T-helper 2 cell (primary cell): ENCODE measurements at regions not wholly inside any gene's neighbourhood (a gene's known extent, or its start where the extent isn't known, plus 50 kb on each side); places are given as distances from the start of the nearest gene placed in this dataset.

ENCODE experiments used
- DNase-seq, 5 experiments: peaks; one replicate each; pipeline versions ENCODE4 v3.0.0 to v3.0.0-alpha.2; 2012 to 2022

GRCh38 chr2:205902041-205902899 is 183.7 kb downstream of the INO80D start:
- DNase-seq, result no peak

GRCh38 chr2:205901491-205901890 is 184.5 kb downstream of the INO80D start:
- DNase-seq, result no peak

GRCh38 chr2:205898744-205899143 is 187.2 kb downstream of the INO80D start:
- DNase-seq, result no peak

- no peak for DNase-seq
Measured at GRCh38 chr2:205895981-205896655, 189.9 kb downstream of the INO80D start.

- DNase-seq, result no peak
Measured at GRCh38 chr2:205892665-205893259, 193.2 kb downstream of the INO80D start.

- no peak for DNase-seq
Measured at GRCh38 chr2:205892251-205892655, 193.7 kb downstream of the INO80D start.

- DNase-seq, result no peak
Measured at GRCh38 chr2:205889114-205889513, 196.9 kb downstream of the INO80D start.

GRCh38 chr2:205887637-205888036 is 198.3 kb downstream of the INO80D start:
- DNase-seq, result no peak

- DNase-seq, result peak in 4 of 5 experiments; percentile 16 to 46 (median 34)
Measured at GRCh38 chr2:205885492-205886099, 200.4 kb downstream of the INO80D start.

GRCh38 chr2:205883965-205884364 is 201.7 kb downstream of the NRP2 start:
- DNase-seq, result no peak

- DNase-seq, result no peak
Measured at GRCh38 chr2:205882806-205883425, 200.6 kb downstream of the NRP2 start.

GRCh38 chr2:205880048-205880447 is 197.7 kb downstream of the NRP2 start:
- no peak for DNase-seq

GRCh38 chr2:205878999-205879762 is 196.9 kb downstream of the NRP2 start:
- no peak for DNase-seq

- DNase-seq, result no peak
Measured at GRCh38 chr2:205877496-205877895, 195.2 kb downstream of the NRP2 start.

- no peak for DNase-seq
Measured at GRCh38 chr2:205876127-205876526, 193.8 kb downstream of the NRP2 start.

- no peak for DNase-seq
Measured at GRCh38 chr2:205872716-205873115, 190.4 kb downstream of the NRP2 start.

- DNase-seq, result no peak
Measured at GRCh38 chr2:205869439-205869838, 187.1 kb downstream of the NRP2 start.

GRCh38 chr2:205868773-205869333 is 186.6 kb downstream of the NRP2 start:
- DNase-seq, result peak in 1 of 5 experiments; percentile 24

- no peak for DNase-seq
Measured at GRCh38 chr2:205868053-205868452, 185.8 kb downstream of the NRP2 start.

- no peak for DNase-seq
Measured at GRCh38 chr2:205867371-205867770, 185.1 kb downstream of the NRP2 start.

GRCh38 chr2:205865905-205866441 is 183.7 kb downstream of the NRP2 start:
- no peak for DNase-seq
